ENCODE measurements at regions not wholly inside any gene's neighbourhood (a gene's known extent, or its start where the extent isn't known, plus 50 kb on each side); places are given as distances from the start of the nearest gene placed in this dataset.
A peak's percentile ranks its signal among the peaks of the same experiment; 100 is the strongest.

DNA sequence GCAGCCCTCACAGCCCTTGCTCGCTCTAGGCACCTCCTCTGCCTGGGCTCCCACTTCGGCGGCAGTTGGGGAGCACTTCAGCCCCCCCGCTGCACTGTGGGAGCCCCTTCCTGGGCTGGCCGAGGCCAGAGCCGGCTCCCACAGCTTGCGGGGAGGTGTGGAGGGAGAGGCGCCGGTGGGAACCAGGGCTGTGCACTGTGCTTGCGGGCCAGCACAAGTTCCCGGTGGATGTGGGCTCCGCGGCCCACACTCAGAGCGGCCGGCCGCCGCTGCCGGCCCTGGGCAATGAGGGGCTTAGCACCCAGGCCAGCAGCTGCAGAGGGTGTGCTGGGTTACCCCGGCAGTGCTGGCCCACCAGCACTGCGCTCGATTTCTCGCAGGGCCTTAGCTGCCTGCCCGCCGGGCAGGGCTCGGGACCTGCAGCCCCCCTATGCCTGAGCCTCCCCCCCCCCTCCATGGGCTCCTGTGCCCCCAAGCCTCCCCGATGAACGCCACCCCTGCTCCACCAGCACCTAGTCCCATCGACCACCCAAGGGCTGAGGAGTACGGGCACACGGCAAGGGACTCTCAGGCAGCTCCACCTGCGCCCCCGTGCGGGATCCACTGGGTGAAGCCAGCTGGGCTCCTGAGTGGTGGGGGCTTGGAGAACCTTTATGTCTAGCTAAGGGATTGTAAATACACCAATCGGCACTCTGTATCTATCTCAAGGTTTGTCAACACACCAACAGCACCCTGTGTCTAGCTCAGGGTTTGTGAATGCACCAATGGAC lies 224.8 kb downstream of the ZNF608 start:
- no peak for DNase-seq (ENCODE audit: low read depth)
- H3K4me3 ChIP-seq (ENCODE audit: control insufficient read depth, low read depth, low read length) = no peak overlapping the region
- TF ChIP-seq, protein P1, sequence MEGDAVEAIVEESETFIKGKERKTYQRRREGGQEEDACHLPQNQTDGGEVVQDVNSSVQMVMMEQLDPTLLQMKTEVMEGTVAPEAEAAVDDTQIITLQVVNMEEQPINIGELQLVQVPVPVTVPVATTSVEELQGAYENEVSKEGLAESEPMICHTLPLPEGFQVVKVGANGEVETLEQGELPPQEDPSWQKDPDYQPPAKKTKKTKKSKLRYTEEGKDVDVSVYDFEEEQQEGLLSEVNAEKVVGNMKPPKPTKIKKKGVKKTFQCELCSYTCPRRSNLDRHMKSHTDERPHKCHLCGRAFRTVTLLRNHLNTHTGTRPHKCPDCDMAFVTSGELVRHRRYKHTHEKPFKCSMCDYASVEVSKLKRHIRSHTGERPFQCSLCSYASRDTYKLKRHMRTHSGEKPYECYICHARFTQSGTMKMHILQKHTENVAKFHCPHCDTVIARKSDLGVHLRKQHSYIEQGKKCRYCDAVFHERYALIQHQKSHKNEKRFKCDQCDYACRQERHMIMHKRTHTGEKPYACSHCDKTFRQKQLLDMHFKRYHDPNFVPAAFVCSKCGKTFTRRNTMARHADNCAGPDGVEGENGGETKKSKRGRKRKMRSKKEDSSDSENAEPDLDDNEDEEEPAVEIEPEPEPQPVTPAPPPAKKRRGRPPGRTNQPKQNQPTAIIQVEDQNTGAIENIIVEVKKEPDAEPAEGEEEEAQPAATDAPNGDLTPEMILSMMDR (conservative IDR thresholded peaks at IDR 0.05; ENCODE audit: control insufficient read depth, insufficient read depth, low read depth, low read length) = no peak

DNA sequence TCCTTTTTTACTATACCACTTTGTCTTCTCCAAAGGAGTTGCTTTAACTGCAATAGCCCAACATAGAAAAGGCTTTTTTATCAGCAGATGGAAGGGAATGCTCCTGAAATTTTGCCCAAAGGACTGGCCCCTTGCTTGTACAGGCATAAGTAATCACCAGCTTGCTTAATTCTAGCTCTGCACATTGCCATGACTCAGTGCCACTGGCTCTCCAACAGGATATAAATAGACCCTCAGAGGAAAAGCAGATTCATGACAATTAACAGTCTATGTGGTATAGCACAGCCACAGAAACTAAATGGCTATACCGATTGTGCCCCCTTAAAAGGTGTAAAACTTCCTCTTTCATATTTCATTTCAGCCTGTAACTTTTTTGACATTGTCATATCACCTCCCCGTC lies 227.0 kb downstream of the ZNF608 start:
- TF ChIP-seq, protein P1 (conservative IDR thresholded peaks at IDR 0.05; ENCODE audit: control insufficient read depth, insufficient read depth, low read depth, low read length) = no peak
- DNase-seq (ENCODE audit: low read depth) = peak; percentile 88
- no peak overlapping the region for H3K4me3 ChIP-seq (ENCODE audit: control insufficient read depth, low read depth, low read length)

DNA sequence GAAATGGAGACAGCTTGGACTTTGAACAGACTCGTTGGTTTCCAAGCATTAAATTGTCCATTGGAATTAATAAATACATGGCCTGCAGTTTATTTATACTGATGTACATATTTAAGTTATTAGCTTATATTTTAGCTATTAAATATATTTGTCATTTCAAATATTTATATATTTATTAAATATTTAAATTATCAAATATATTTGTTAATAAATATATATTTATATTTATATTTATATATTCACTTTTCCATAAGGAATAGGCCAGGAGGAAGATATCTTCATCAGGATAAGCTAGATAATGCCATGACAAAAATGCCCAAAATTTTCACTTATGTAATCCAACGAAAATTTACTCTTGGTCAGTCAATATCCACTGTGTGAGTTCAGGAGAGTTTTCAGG lies 229.9 kb downstream of the ZNF608 start:
- TF ChIP-seq, protein P1 (conservative IDR thresholded peaks at IDR 0.05; ENCODE audit: control insufficient read depth, insufficient read depth, low read depth, low read length) = no peak
- no peak overlapping the region for H3K4me3 ChIP-seq (ENCODE audit: control insufficient read depth, low read depth, low read length)
- DNase-seq (ENCODE audit: low read depth) = no peak

DNA sequence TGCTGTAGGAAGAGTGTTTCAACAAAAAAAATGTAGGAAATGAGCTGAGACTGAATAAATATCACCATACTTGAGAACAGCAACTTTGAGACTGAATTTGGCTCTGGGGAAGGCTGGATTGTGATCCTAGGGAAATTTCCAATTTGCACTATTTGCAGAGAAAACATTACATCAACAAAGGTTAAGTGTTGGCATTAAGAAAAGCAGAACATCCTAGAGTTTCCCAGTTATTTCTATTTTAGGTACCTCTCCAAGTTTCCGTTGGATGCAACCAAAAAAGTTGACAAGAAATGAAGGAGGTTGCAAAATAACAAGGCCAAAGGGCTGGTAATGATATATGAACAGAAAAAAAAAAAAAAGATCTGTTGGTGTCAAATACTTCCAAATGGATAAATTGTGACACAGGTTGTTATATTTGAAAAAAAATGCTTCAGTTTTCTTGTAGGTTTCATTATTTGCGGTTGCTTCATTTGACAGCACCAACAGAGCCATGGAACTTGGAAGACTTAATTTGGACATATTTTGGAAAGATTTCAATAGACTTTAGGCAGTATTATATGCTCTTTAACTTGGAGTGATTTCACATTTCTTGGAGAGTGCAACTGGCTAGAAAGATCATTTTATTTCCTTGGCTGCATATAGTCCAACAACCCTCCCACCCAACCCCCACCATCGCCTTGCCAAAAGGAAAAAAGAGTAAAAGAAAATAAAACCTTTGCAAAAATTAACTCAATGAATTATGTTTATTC lies 230.8 kb downstream of the ZNF608 start:
- TF ChIP-seq, protein P1 (conservative IDR thresholded peaks at IDR 0.05; ENCODE audit: control insufficient read depth, insufficient read depth, low read depth, low read length) = no peak
- H3K4me3 ChIP-seq (ENCODE audit: control insufficient read depth, low read depth, low read length) = no peak overlapping the region
- DNase-seq (ENCODE audit: low read depth) = no peak

DNA sequence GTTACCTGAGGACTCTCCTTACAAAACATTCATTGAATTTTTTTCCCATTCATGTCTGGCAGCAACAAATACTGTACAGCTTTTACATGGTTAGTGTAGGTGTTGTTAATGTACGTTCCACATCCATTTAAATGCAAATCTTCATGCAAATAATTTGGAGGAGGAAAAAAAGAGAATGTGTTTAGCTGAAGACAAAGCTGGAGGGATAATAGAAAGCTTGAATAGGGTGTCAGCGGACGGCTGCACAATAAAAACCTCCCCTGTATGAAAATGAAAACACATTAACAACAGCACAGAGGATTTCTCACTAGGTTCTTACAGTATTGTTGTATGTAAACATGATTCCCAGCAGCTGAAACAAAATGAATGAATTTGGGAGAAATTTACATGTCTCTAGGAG lies 231.5 kb downstream of the ZNF608 start:
- DNase-seq (ENCODE audit: low read depth) = no peak
- TF ChIP-seq, protein P1 (conservative IDR thresholded peaks at IDR 0.05; ENCODE audit: control insufficient read depth, insufficient read depth, low read depth, low read length) = no peak
- H3K4me3 ChIP-seq (ENCODE audit: control insufficient read depth, low read depth, low read length) = no peak overlapping the region

DNA sequence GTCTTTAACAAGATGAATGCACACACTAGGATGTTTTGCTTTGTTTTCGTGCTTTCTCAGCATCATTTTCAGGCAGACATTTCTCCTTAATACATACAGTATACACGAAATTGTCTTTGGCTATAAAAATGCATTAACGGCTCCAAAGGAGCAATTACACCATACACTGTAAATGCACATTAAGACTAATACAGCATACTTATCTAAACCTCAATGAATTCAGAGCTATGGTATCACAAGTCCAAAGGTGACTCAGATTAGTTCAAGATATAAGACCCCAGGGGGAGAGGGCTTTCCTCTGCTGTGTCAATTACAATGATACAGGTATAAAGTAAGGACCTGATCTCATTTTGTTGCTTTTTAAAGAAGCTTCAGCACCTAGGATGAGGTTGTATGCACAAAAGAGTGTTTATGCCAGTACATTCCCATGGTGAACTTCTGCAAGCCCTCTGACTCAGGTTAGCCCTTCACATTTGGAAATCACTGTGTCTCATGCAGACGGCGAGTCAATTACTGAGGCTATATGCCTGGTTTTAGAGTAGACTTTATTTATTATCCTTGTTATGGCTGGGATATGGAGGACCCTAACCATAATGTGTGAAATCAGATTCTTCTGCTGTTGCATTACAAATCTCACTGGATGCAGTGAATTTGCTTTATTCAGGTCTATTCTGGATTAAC lies 233.3 kb downstream of the ZNF608 start:
- no peak overlapping the region for H3K4me3 ChIP-seq (ENCODE audit: control insufficient read depth, low read depth, low read length)
- DNase-seq (ENCODE audit: low read depth) = peak; percentile 50
- TF ChIP-seq, protein P1 (conservative IDR thresholded peaks at IDR 0.05; ENCODE audit: control insufficient read depth, insufficient read depth, low read depth, low read length) = no peak

Data from fibroblast of mammary gland (primary cell).